B cell (primary cell): ENCODE measurements at regions not wholly inside any gene's neighbourhood (a gene's known extent, or its start where the extent isn't known, plus 50 kb on each side); places are given as distances from the start of the nearest gene placed in this dataset.

Source experiments
- ATAC-seq: fragments of 200-7000 bp; cut with Tn5 transposase; one replicate; pipeline ENCODE4 v1.10.0; 2021; ENCODE audit warnings: low read depth, mild to moderate bottlenecking, moderate number of reproducible peaks, moderate library complexity
- CTCF ChIA-PET: fragments of 350-600 bp; sonication (Branson Sonifier 250); formaldehyde crosslinking; loops from one replicate; lab custom pipeline; 2021; ENCODE audit warnings: antibody characterized with exemption, inconsistent platforms; lab: Charles Lee
- POLR2A ChIA-PET: fragments of 350-600 bp; sonication (Branson Sonifier 250); formaldehyde crosslinking; loops from one replicate; lab custom pipeline; 2021; ENCODE audit warnings: antibody characterized with exemption; lab: Charles Lee
- DNase-seq: peaks from one replicate; pipeline ENCODE4 v3.0.0; 2013
- H2AFZ ChIP-seq: 2 replicates; pipeline ENCODE4 v1.6.1; 2012; ENCODE audit warnings: mild to moderate bottlenecking, low read depth, low read length; ENCODE audit not compliant: insufficient read depth, poor library complexity, severe bottlenecking
- H3K27ac ChIP-seq, 2 donors: 1 replicate in 1 of 2; 2 replicates in 1 of 2; pipeline ENCODE4 v1.5.1; 2012 to 2013; ENCODE audit warnings: low read length in 2 of 2, mild to moderate bottlenecking in 2 of 2, moderate library complexity in 1 of 2
- H3K27me3 ChIP-seq, 4 experiments: fragments of 200-600 bp in 1 of 4; sonication (generic) in 1 of 4; replicated peaks in 1 of 4; 1 replicate in 2 of 4; 2 replicates in 2 of 4; pipeline versions ENCODE4 v1.6.1 to v1.7.0; 2013 to 2016; ENCODE audit warnings: low read length in 3 of 4, mild to moderate bottlenecking in 2 of 4, mixed read lengths in 1 of 4, moderate library complexity in 1 of 4; ENCODE audit not compliant: insufficient read depth in 4 of 4, control insufficient read depth in 3 of 4; ENCODE audit errors: control extremely low read depth in 1 of 4
- H3K36me3 ChIP-seq, 2 experiments: replicated peaks in 1 of 2; 1 replicate in 1 of 2; 2 replicates in 1 of 2; pipeline versions ENCODE4 v1.6.1 to v1.7.1; 2013; ENCODE audit warnings: low read length in 1 of 2; ENCODE audit not compliant: insufficient read depth in 2 of 2, control insufficient read depth in 1 of 2; ENCODE audit errors: control extremely low read depth in 1 of 2, extremely low read depth in 1 of 2
- H3K4me1 ChIP-seq, 2 donors: fragments of 200-600 bp in 1 of 2; sonication (generic) in 1 of 2; 1 replicate in 1 of 2; 2 replicates in 1 of 2; pipeline versions ENCODE4 v1.5.1 to v1.6.1; 2013 to 2017; ENCODE audit warnings: low read length in 2 of 2; ENCODE audit not compliant: control insufficient read depth in 2 of 2, insufficient read depth in 2 of 2
- H3K4me2 ChIP-seq: replicated peaks from 2 replicates; pipeline ENCODE3; 2012; ENCODE audit warnings: mild to moderate bottlenecking, low read depth, low read length; ENCODE audit not compliant: poor library complexity, severe bottlenecking
- H3K4me3 ChIP-seq, 5 experiments: fragments of 200-600 bp in 1 of 5; sonication (generic) in 1 of 5; 1 replicate in 3 of 5; 2 replicates in 2 of 5; pipeline versions ENCODE4 v1.5.1 to v1.7.0; 2011 to 2016; ENCODE audit warnings: low read length in 4 of 5, mild to moderate bottlenecking in 4 of 5, low read depth in 2 of 5, control low read depth in 1 of 5, moderate library complexity in 1 of 5; ENCODE audit not compliant: insufficient read depth in 1 of 5; ENCODE audit errors: control extremely low read depth in 1 of 5, extremely low read depth in 1 of 5
- H3K79me2 ChIP-seq: fragments of 200-600 bp; sonication (generic); one replicate; pipeline ENCODE4 v1.6.0; 2016; ENCODE audit warnings: low read length; ENCODE audit not compliant: control insufficient read depth, insufficient read depth
- H3K9ac ChIP-seq: fragments of 200-600 bp; sonication (generic); 2 replicates; pipeline ENCODE4 v1.6.1; 2017; ENCODE audit warnings: mild to moderate bottlenecking, low read length, moderate library complexity
- H3K9me3 ChIP-seq, 3 donors: one replicate each; pipeline versions ENCODE4 v1.6.1 to v1.7.1; 2013; ENCODE audit warnings: low read length in 2 of 3; ENCODE audit not compliant: control insufficient read depth in 2 of 3, insufficient read depth in 1 of 3; ENCODE audit errors: control extremely low read depth in 1 of 3
- H4K20me1 ChIP-seq: 2 replicates; pipeline ENCODE4 v1.6.0; 2012; ENCODE audit warnings: mild to moderate bottlenecking, low read length; ENCODE audit not compliant: insufficient read depth, control insufficient read depth, poor library complexity, severe bottlenecking
- H3K27ac Mint-ChIP-seq: one replicate; pipeline ENCODE4 v1.8.0; 2021; ENCODE audit warnings: mixed read lengths
- H3K27me3 Mint-ChIP-seq: one replicate; pipeline ENCODE4 v1.8.0; 2021; ENCODE audit warnings: mixed read lengths
- H3K4me1 Mint-ChIP-seq: one replicate; pipeline ENCODE4 v1.8.0; 2021; ENCODE audit warnings: mixed read lengths
- H3K4me3 Mint-ChIP-seq: one replicate; pipeline ENCODE4 v1.8.0; 2021; ENCODE audit warnings: mixed read lengths
- H3K9me3 Mint-ChIP-seq: one replicate; pipeline ENCODE4 v1.8.0; 2022; ENCODE audit warnings: mixed read lengths; ENCODE audit not compliant: insufficient read depth
- EZH2 ChIP-seq: IDR thresholded peaks from 2 replicates; pipeline ENCODE4 v1.6.1; 2012; ENCODE audit warnings: borderline replicate concordance, low read depth, mild to moderate bottlenecking, moderate library complexity, low read length; ENCODE audit not compliant: insufficient read depth, poor library complexity, severe bottlenecking
- WGBS: methylation state at CpG from one replicate; pipeline ENCODE4 v1.1.5; 2013; ENCODE audit warnings: missing lambda C conversion rate; ENCODE audit not compliant: insufficient coverage; 5-methylcytosine and 5-hydroxymethylcytosine counted together
- intact Hi-C: fragments of 100-400 bp; cut with micrococcal nuclease; formaldehyde crosslinking; loops from one replicate; pipeline ENCODE4 v1.10.0; 2022
- TF ChIP-seq, protein P1 (sequence below): fragments of 200-600 bp; IDR thresholded peaks from one replicate; pipeline ENCODE4 v1.8.0; 2022; ENCODE audit warnings: antibody characterized with exemption, mild to moderate bottlenecking

GRCh38 chr15:81843757-81844407 lies 201.9 kb downstream of the MEX3B start:
- intact Hi-C loops: no loop called here
- CTCF ChIA-PET: no interaction called here
- Mint-ChIP-seq H3K27me3 (peaks cover 7% of the 10 kb centered on the region), H3K4me3 (no peak overlapping the region), H3K27ac (no peak overlapping the region), H3K4me1 (peaks cover 7% of the 10 kb centered on the region), H3K9me3 (no peaks in the 10 kb centered on the region)
- H3K79me2 ChIP-seq: no peaks in the 10 kb centered on the region
- no peaks in the 10 kb centered on the region for H3K36me3 ChIP-seq
- no peak for TF ChIP-seq EZH2
- TF ChIP-seq, protein P1, sequence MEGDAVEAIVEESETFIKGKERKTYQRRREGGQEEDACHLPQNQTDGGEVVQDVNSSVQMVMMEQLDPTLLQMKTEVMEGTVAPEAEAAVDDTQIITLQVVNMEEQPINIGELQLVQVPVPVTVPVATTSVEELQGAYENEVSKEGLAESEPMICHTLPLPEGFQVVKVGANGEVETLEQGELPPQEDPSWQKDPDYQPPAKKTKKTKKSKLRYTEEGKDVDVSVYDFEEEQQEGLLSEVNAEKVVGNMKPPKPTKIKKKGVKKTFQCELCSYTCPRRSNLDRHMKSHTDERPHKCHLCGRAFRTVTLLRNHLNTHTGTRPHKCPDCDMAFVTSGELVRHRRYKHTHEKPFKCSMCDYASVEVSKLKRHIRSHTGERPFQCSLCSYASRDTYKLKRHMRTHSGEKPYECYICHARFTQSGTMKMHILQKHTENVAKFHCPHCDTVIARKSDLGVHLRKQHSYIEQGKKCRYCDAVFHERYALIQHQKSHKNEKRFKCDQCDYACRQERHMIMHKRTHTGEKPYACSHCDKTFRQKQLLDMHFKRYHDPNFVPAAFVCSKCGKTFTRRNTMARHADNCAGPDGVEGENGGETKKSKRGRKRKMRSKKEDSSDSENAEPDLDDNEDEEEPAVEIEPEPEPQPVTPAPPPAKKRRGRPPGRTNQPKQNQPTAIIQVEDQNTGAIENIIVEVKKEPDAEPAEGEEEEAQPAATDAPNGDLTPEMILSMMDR: no peak
- POLR2A ChIA-PET: no interaction called here
- no peak for DNase-seq
- H3K4me1 ChIP-seq: peaks cover 0 to 5% of the 10 kb centered on the region in 2 donors
- no peaks in the 10 kb centered on the region for H3K9me3 ChIP-seq
- 100% methylated on average over 2 of the region's 6 CpGs for WGBS
- no peak overlapping the region for H3K27ac ChIP-seq
- H3K27me3 ChIP-seq: no peaks in the 10 kb centered on the region
- no peak overlapping the region for H3K4me3 ChIP-seq
- no peak overlapping the region for H3K9ac ChIP-seq
- no peak for ATAC-seq
- no peak overlapping the region for H3K4me2 ChIP-seq
- H2AFZ ChIP-seq: no peak overlapping the region
- H4K20me1 ChIP-seq: no peaks in the 10 kb centered on the region

DNA sequence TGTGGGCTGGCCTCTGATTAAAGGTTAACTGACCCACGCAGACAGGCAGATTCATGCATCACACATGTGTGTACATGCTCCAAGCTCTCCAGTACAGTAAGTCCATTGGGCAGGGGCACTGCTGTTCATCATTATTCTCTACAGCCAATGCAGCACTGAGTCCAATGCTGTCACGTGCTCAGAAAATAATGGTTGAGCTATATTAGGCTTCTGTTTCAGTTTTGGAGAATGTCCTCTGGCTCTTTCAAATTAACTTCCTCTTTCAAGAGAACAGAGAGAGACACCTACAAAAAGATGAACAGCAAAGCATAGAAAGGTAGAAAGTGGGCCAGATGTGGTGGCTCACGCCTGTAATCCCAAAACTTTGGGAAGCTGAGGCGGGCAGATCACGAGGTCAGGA lies 202.6 kb downstream of the MEX3B start:
- no peaks in the 10 kb centered on the region for H3K9me3 Mint-ChIP-seq
- Histone ChIP-seq H3K4me3 (no peak overlapping the region), H2AFZ (no peak overlapping the region), H3K9me3 (no peaks in the 10 kb centered on the region), H3K79me2 (no peaks in the 10 kb centered on the region), H3K27ac (no peak overlapping the region), H3K9ac (no peak overlapping the region), H3K36me3 (no peaks in the 10 kb centered on the region), H3K4me2 (no peak overlapping the region), H4K20me1 (no peaks in the 10 kb centered on the region), H3K27me3 (no peaks in the 10 kb centered on the region), H3K4me1 (peaks cover 0 to 5% of the 10 kb centered on the region in 2 donors)
- POLR2A ChIA-PET: no interaction called here
- TF ChIP-seq EZH2: no peak
- TF ChIP-seq, protein P1: no peak
- H3K27ac Mint-ChIP-seq: no peak overlapping the region
- intact Hi-C loops: no loop called here
- ATAC-seq: no peak
- WGBS: 80% methylated on average over 3 of the region's 5 CpGs
- H3K27me3 Mint-ChIP-seq: peaks cover 7% of the 10 kb centered on the region
- peaks cover 7% of the 10 kb centered on the region for H3K4me1 Mint-ChIP-seq
- no peak for DNase-seq
- H3K4me3 Mint-ChIP-seq: no peak overlapping the region
- CTCF ChIA-PET: no interaction called here
